GM12878 (cell line): ENCODE measurements at regions not wholly inside any gene's neighbourhood (a gene's known extent, or its start where the extent isn't known, plus 50 kb on each side); places are given as distances from the start of the nearest gene placed in this dataset.

Experiments used
- ATAC-seq: fragments of 200-7000 bp; cut with Tn5 transposase; 3 replicates; pipeline ENCODE4 v1.9.1; 2020; ENCODE audit warnings: mild to moderate bottlenecking, moderate library complexity
- BruUV-seq: library from RNA; stranded (reverse); fragments of 400-500 nt; replicated peaks from 2 replicates; lab custom pipeline; 2021; lab: Mats Ljungman, UMichigan
- CTCF ChIA-PET: fragments of 300-600 bp; sonication (Branson Sonifier 250); formaldehyde crosslinking; extraction: SDS; loops from one replicate; lab custom pipeline; 2021; ENCODE audit warnings: inconsistent platforms; lab: Yijun Ruan, JAX
- POLR2A ChIA-PET: fragments of 350-600 bp; formaldehyde crosslinking; extraction: SDS; loops from one replicate; lab custom pipeline; 2021; ENCODE audit warnings: inconsistent platforms; lab: Charles Lee
- RAD21 ChIA-PET: fragments of 300-600 bp; sonication (Branson Sonifier 250); formaldehyde crosslinking; loops from one replicate; lab custom pipeline; 2023; ENCODE audit warnings: antibody characterized with exemption; ENCODE audit not compliant: unreplicated experiment; lab: Charles Lee
- SMC1A ChIA-PET: fragments of 300-600 bp; sonication (Branson Sonifier 250); formaldehyde crosslinking; loops from one replicate; lab custom pipeline; 2023; ENCODE audit not compliant: unreplicated experiment, uncharacterized antibody; lab: Charles Lee
- DNase-seq: peaks from one replicate; pipeline ENCODE4 v3.0.0-alpha.2; 2011; ENCODE audit warnings: low read depth, low spot score
- FAIRE-seq: peaks from 3 replicates; lab custom pipeline; 2011; peaks lifted over from hg19 to GRCh38; lab: Jason Lieb, UNC
- H2AFZ ChIP-seq: 2 replicates; pipeline ENCODE4 v1.6.0; 2011; ENCODE audit warnings: low read depth, low read length, control low read depth; ENCODE audit not compliant: control insufficient read depth
- H3K27ac ChIP-seq: 2 replicates; pipeline ENCODE4 v1.5.1; 2011; ENCODE audit warnings: control low read depth; ENCODE audit not compliant: control insufficient read depth, insufficient read depth
- H3K27me3 ChIP-seq, 2 experiments: replicated peaks in 1 of 2; 2 replicates each; pipeline versions ENCODE4 v1.6.0 to v1.6.1; 2011; ENCODE audit warnings: low read length in 1 of 2; ENCODE audit not compliant: control insufficient read depth in 2 of 2, insufficient read depth in 2 of 2
- H3K36me3 ChIP-seq, 2 experiments: 2 replicates each; pipeline ENCODE4 v1.5.1; 2011; ENCODE audit warnings: low read length in 1 of 2; ENCODE audit not compliant: control insufficient read depth in 2 of 2, insufficient read depth in 2 of 2
- H3K4me1 ChIP-seq: 2 replicates; pipeline ENCODE4 v1.6.1; 2011; ENCODE audit warnings: mild to moderate bottlenecking, low read length, moderate library complexity, mixed read lengths; ENCODE audit not compliant: control insufficient read depth, insufficient read depth
- H3K4me2 ChIP-seq: 2 replicates; pipeline ENCODE4 v1.6.0; 2011; ENCODE audit warnings: control low read depth; ENCODE audit not compliant: control insufficient read depth, insufficient read depth
- H3K4me3 ChIP-seq: fragments of 200-600 bp; sonication (generic); 2 replicates; pipeline ENCODE4 v1.5.1; 2016
- H3K79me2 ChIP-seq: 2 replicates; pipeline ENCODE4 v1.6.0; 2011; ENCODE audit warnings: low read length; ENCODE audit not compliant: control insufficient read depth, insufficient read depth
- H3K9ac ChIP-seq: 2 replicates; pipeline ENCODE4 v1.8.0; 2011; ENCODE audit warnings: low read length, control low read depth, mixed read lengths; ENCODE audit not compliant: control insufficient read depth, insufficient read depth
- H3K9me3 ChIP-seq: replicated peaks from 3 replicates; pipeline ENCODE4 v1.5.1; 2011; ENCODE audit warnings: mild to moderate bottlenecking, low read length; ENCODE audit not compliant: control insufficient read depth, insufficient read depth
- H4K20me1 ChIP-seq: 2 replicates; pipeline ENCODE4 v1.6.0; 2011; ENCODE audit not compliant: control insufficient read depth, insufficient read depth
- ASH2L ChIP-seq: fragments of 300-600, 200-600 bp; sonication (generic); IDR thresholded peaks from 2 replicates; pipeline ENCODE4 v1.6.1; 2017; ENCODE audit warnings: low read depth, mild to moderate bottlenecking, borderline replicate concordance
- CBX5 ChIP-seq: sonication (generic); IDR thresholded peaks from 2 replicates; pipeline ENCODE4 v1.6.1; 2016; ENCODE audit warnings: low read depth, moderate library complexity, mild to moderate bottlenecking, inconsistent platforms
- MTA3 ChIP-seq: IDR thresholded peaks from 2 replicates; pipeline ENCODE4 v1.6.1; 2012; ENCODE audit warnings: low read length, inconsistent platforms, borderline replicate concordance
- NBN ChIP-seq: fragments of 450-650 bp; IDR thresholded peaks from 2 replicates; pipeline ENCODE4 v1.6.1; 2016
- NFXL1 ChIP-seq: fragments of 450-650 bp; IDR thresholded peaks from 2 replicates; pipeline ENCODE4 v1.6.1; 2017; ENCODE audit warnings: antibody characterized with exemption, mild to moderate bottlenecking, borderline replicate concordance
- PML ChIP-seq: IDR thresholded peaks from 2 replicates; pipeline ENCODE4 v1.6.1; 2012; ENCODE audit warnings: low read length, inconsistent platforms
- RAD51 ChIP-seq: fragments of 450-650 bp; IDR thresholded peaks from 2 replicates; pipeline ENCODE4 v1.6.1; 2016; ENCODE audit warnings: moderate library complexity, mild to moderate bottlenecking, inconsistent platforms
- SMC3 ChIP-seq: IDR thresholded peaks from 2 replicates; pipeline ENCODE4 v1.6.1; 2011; ENCODE audit warnings: low read length, improper control_type of control experiment, borderline replicate concordance
- STAT3 ChIP-seq: IDR thresholded peaks from 2 replicates; pipeline ENCODE4 v1.6.1; 2011; ENCODE audit warnings: low read depth, low read length, improper control_type of control experiment
- WRNIP1 ChIP-seq: IDR thresholded peaks from 2 replicates; pipeline ENCODE4 v1.6.1; 2011; ENCODE audit warnings: low read depth, low read length, improper control_type of control experiment, borderline replicate concordance
- ZNF384 ChIP-seq: IDR thresholded peaks from 2 replicates; pipeline ENCODE4 v1.6.1; 2012; ENCODE audit warnings: low read depth, mild to moderate bottlenecking, low read length, improper control_type of control experiment, borderline replicate concordance
- WGBS: methylation state at CpG from one replicate; pipeline ENCODE4 v1.1.6; 2016; ENCODE audit warnings: low lambda C conversion rate; ENCODE audit not compliant: insufficient replicate concordance, insufficient coverage; ENCODE audit errors: missing lambda C conversion rate; 5-methylcytosine and 5-hydroxymethylcytosine counted together
- in situ Hi-C: fragments of 300-500 bp; cut with MboI; formaldehyde crosslinking; loops from 9 replicates; pipeline ENCODE4 v1.14.3; 2018; ENCODE audit warnings: mixed read lengths
- intact Hi-C: fragments of 100-400 bp; cut with micrococcal nuclease; formaldehyde crosslinking; loops from one replicate; pipeline ENCODE4 v1.14.2; 2022; ENCODE audit not compliant: unreplicated experiment
- TF ChIP-seq, protein P1 (sequence below): IDR thresholded peaks from 2 replicates; pipeline ENCODE4 v1.6.1; 2011; ENCODE audit warnings: borderline replicate concordance, low read depth, mild to moderate bottlenecking, moderate library complexity, mixed read lengths, low read length; ENCODE audit not compliant: insufficient read depth; ENCODE audit errors: extremely low read length
- TF ChIP-seq, protein P2 (sequence below): IDR thresholded peaks from 2 replicates; pipeline ENCODE4 v1.6.1; 2012; ENCODE audit warnings: low read length, inconsistent platforms
- TF ChIP-seq, protein P3 (sequence below): IDR thresholded peaks from 2 replicates; pipeline ENCODE4 v1.6.1; 2011; ENCODE audit warnings: borderline replicate concordance, low read depth, mild to moderate bottlenecking, moderate library complexity, low read length; ENCODE audit not compliant: insufficient read depth, poor library complexity, severe bottlenecking
- TF ChIP-seq, protein P4 (sequence below): IDR thresholded peaks from 2 replicates; pipeline ENCODE4 v1.6.1; 2011; ENCODE audit warnings: mild to moderate bottlenecking, low read depth, low read length, moderate library complexity; ENCODE audit not compliant: insufficient replicate concordance
- TF ChIP-seq, protein P5 (sequence below): IDR thresholded peaks from 2 replicates; pipeline ENCODE4 v1.6.1; 2011; ENCODE audit warnings: low read depth, mild to moderate bottlenecking, low read length, moderate library complexity, borderline replicate concordance; ENCODE audit errors: extremely low read depth
- TF ChIP-seq, protein P6 (sequence below): fragments of 450-650 bp; IDR thresholded peaks from 2 replicates; pipeline ENCODE4 v1.6.1; 2014; ENCODE audit warnings: mild to moderate bottlenecking

DNA sequence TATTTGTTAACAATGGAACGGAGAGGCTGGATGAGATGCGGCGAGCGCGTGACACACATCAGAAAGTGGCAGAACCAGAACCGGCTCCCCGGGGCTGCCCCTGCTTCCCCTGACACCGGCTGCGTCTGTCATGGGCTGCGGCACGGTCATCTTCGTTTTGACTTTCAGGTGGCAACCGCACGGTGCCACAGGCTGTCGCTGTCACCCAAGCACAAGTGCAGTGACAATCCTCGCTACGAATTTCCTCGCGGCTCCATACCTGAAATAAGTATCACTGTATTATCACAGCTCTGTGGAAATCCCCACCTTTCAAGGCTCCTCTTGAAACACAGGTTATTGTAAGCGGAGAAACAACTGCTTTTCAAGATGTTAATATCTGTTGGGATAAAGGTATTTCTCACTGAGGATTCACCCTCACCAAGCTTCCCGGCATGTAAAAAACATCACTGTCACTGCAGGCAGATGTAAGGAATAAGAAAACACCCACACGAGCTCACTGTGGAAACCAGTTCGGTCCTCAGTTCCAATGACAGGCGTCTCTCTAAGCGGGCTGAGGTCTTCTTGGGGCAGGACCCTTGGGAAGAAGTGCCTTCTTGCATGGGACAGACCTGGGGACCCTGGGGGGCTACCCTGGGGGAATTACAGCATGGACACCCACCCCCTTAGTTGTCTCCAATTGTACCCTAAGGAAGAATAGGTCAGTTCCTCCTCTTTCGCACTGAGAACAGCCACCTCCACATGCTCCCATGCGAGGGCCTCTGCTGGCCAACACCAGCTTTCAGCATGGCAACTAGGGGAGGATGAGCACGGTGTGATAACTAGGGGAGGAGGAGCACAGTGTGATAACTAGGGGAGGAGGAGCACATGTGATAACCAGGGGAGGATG lies 86.3 kb downstream of the DACT2 start:
- ATAC-seq (no peak), FAIRE-seq (no peak), DNase-seq (no peak)
- Histone ChIP-seq H3K27me3 (no peaks in the 10 kb centered on the region), H4K20me1 (no peaks in the 10 kb centered on the region), H3K4me2 (no peak overlapping the region), H3K4me3 (no peak overlapping the region), H2AFZ (no peak overlapping the region), H3K36me3 (no peaks in the 10 kb centered on the region), H3K9ac (no peak overlapping the region), H3K4me1 (no peaks in the 10 kb centered on the region), H3K79me2 (no peaks in the 10 kb centered on the region), H3K27ac (no peak overlapping the region), H3K9me3 (no peaks in the 10 kb centered on the region)
- intact Hi-C loops (no loop called here), in situ Hi-C loops (no loop called here)
- CTCF ChIA-PET: no interaction called here
- POLR2A ChIA-PET: no interaction called here
- RAD21 ChIA-PET: no interaction called here
- BruUV-seq: no TSS peak
- 77% methylated on average over 26 of the region's 28 CpGs for WGBS
- SMC1A ChIA-PET: no interaction called here
- TF ChIP-seq WRNIP1 (no peak), RAD51 (no peak), MTA3 (no peak), ZNF384 (no peak), STAT3 (no peak), ASH2L (no peak), PML (no peak), NFXL1 (no peak), SMC3 (no peak), CBX5 (no peak), NBN (no peak)
- TF ChIP-seq, protein P1, sequence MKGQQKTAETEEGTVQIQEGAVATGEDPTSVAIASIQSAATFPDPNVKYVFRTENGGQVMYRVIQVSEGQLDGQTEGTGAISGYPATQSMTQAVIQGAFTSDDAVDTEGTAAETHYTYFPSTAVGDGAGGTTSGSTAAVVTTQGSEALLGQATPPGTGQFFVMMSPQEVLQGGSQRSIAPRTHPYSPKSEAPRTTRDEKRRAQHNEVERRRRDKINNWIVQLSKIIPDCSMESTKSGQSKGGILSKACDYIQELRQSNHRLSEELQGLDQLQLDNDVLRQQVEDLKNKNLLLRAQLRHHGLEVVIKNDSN: no peak
- TF ChIP-seq, protein P2, sequence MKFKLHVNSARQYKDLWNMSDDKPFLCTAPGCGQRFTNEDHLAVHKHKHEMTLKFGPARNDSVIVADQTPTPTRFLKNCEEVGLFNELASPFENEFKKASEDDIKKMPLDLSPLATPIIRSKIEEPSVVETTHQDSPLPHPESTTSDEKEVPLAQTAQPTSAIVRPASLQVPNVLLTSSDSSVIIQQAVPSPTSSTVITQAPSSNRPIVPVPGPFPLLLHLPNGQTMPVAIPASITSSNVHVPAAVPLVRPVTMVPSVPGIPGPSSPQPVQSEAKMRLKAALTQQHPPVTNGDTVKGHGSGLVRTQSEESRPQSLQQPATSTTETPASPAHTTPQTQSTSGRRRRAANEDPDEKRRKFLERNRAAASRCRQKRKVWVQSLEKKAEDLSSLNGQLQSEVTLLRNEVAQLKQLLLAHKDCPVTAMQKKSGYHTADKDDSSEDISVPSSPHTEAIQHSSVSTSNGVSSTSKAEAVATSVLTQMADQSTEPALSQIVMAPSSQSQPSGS: no peak
- TF ChIP-seq, protein P3, sequence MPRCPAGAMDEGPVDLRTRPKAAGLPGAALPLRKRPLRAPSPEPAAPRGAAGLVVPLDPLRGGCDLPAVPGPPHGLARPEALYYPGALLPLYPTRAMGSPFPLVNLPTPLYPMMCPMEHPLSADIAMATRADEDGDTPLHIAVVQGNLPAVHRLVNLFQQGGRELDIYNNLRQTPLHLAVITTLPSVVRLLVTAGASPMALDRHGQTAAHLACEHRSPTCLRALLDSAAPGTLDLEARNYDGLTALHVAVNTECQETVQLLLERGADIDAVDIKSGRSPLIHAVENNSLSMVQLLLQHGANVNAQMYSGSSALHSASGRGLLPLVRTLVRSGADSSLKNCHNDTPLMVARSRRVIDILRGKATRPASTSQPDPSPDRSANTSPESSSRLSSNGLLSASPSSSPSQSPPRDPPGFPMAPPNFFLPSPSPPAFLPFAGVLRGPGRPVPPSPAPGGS: no peak
- TF ChIP-seq, protein P4, sequence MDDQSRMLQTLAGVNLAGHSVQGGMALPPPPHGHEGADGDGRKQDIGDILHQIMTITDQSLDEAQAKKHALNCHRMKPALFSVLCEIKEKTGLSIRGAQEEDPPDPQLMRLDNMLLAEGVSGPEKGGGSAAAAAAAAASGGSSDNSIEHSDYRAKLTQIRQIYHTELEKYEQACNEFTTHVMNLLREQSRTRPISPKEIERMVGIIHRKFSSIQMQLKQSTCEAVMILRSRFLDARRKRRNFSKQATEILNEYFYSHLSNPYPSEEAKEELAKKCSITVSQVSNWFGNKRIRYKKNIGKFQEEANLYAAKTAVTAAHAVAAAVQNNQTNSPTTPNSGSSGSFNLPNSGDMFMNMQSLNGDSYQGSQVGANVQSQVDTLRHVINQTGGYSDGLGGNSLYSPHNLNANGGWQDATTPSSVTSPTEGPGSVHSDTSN: no peak
- TF ChIP-seq, protein P5, sequence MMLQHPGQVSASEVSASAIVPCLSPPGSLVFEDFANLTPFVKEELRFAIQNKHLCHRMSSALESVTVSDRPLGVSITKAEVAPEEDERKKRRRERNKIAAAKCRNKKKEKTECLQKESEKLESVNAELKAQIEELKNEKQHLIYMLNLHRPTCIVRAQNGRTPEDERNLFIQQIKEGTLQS: no peak
- TF ChIP-seq, protein P6, sequence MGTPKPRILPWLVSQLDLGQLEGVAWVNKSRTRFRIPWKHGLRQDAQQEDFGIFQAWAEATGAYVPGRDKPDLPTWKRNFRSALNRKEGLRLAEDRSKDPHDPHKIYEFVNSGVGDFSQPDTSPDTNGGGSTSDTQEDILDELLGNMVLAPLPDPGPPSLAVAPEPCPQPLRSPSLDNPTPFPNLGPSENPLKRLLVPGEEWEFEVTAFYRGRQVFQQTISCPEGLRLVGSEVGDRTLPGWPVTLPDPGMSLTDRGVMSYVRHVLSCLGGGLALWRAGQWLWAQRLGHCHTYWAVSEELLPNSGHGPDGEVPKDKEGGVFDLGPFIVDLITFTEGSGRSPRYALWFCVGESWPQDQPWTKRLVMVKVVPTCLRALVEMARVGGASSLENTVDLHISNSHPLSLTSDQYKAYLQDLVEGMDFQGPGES: no peak
